ENCODE measurements at regions not wholly inside any gene's neighbourhood (a gene's known extent, or its start where the extent isn't known, plus 50 kb on each side); places are given as distances from the start of the nearest gene placed in this dataset.

GRCh38 chr4:128635141-128635954 is 174.2 kb upstream of the JADE1 start (continued):
- no peak for TF ChIP-seq ZNF407 (IDR thresholded peaks at IDR 0.05; ENCODE audit: low read depth)
- no peak for TF ChIP-seq RBM34 (IDR thresholded peaks at IDR 0.05; ENCODE audit: borderline replicate concordance, insufficient read depth, low read length)
- peak; percentile 77; the same call in 1 of the 2 replicates for TF ChIP-seq BACH1 (tag; IDR thresholded peaks at IDR 0.05)
- no peak for TF ChIP-seq COPS2 (conservative IDR thresholded peaks at IDR 0.05)
- TF ChIP-seq ZNF431 (CRISPR knock-in tag; IDR thresholded peaks at IDR 0.05), result no peak
- no peak for TF ChIP-seq GMEB1 (CRISPR knock-in tag; IDR thresholded peaks at IDR 0.05)
- no peak for TF ChIP-seq ZNF785 (CRISPR knock-in tag; IDR thresholded peaks at IDR 0.05)
- TF ChIP-seq AFF4 (CRISPR knock-in tag; IDR thresholded peaks at IDR 0.05), result no peak
- TF ChIP-seq YBX1 (IDR thresholded peaks at IDR 0.05), result no peak
- TF ChIP-seq THRAP3 (IDR thresholded peaks at IDR 0.05; ENCODE audit: borderline replicate concordance), result no peak
- TF ChIP-seq SMAD1 (IDR thresholded peaks at IDR 0.05; ENCODE audit: low read depth, low read length, partially characterized antibody), result no peak
- no peak for TF ChIP-seq GTF2A2 (tag; IDR thresholded peaks at IDR 0.05)
- no peak for TF ChIP-seq ASH1L (IDR thresholded peaks at IDR 0.05; ENCODE audit: borderline replicate concordance, low read depth, partially characterized antibody)
- peak; percentile 73 for TF ChIP-seq LEF1 (IDR thresholded peaks at IDR 0.05)
- TF ChIP-seq PML (IDR thresholded peaks at IDR 0.05; ENCODE audit: low read length), result no peak
